Endothelial cell of umbilical vein (primary cell): ENCODE measurements at regions not wholly inside any gene's neighbourhood (a gene's known extent, or its start where the extent isn't known, plus 50 kb on each side); places are given as distances from the start of the nearest gene placed in this dataset.

Experiments
- CTCF ChIP-seq, 2 donors: IDR thresholded peaks; 1 replicate in 1 of 2; 2 replicates in 1 of 2; pipeline ENCODE4 v1.5.1; 2011; ENCODE audit warnings: low read length in 2 of 2, mild to moderate bottlenecking in 2 of 2, moderate library complexity in 2 of 2, control low read depth in 1 of 2, inconsistent platforms in 1 of 2, low read depth in 1 of 2; ENCODE audit not compliant: insufficient read depth in 1 of 2; ENCODE audit errors: extremely low read depth in 1 of 2
- EZH2 ChIP-seq: IDR thresholded peaks from 2 replicates; pipeline ENCODE4 v1.6.1; 2012; ENCODE audit warnings: borderline replicate concordance, low read depth, mild to moderate bottlenecking, moderate library complexity, low read length, inconsistent platforms; ENCODE audit not compliant: severe bottlenecking
- MAX ChIP-seq: IDR thresholded peaks from 2 replicates; pipeline ENCODE4 v1.6.1; 2011; ENCODE audit not compliant: insufficient read depth, insufficient read length
- POLR2A ChIP-seq: IDR thresholded peaks from 2 replicates; pipeline ENCODE4 v1.6.1; 2012; ENCODE audit warnings: low read depth, mild to moderate bottlenecking, control low read depth, low read length
- POLR2AphosphoS5 ChIP-seq: IDR thresholded peaks from 2 replicates; pipeline ENCODE4 v1.6.1; 2012; ENCODE audit warnings: low read depth, mild to moderate bottlenecking, control low read depth, low read length, moderate library complexity; ENCODE audit not compliant: insufficient read depth

GRCh38 chr7:67671006-67671548, 674.4 kb downstream of the TYW1 start:
- no peak for TF ChIP-seq POLR2AphosphoS5
- TF ChIP-seq CTCF (IDR thresholded peaks at IDR 0.05; ENCODE audit: extremely low read depth in 1 of 2, insufficient read depth in 1 of 2, low read depth in 1 of 2, low read length in 2 of 2): no peak
- no peak for TF ChIP-seq POLR2A
- no peak for TF ChIP-seq MAX
- TF ChIP-seq EZH2: no peak
